ENCODE measurements at regions not wholly inside any gene's neighbourhood (a gene's known extent, or its start where the extent isn't known, plus 50 kb on each side); places are given as distances from the start of the nearest gene placed in this dataset.

- TF ChIP-seq CTCF (IDR thresholded peaks at IDR 0.05) (no peak), EZH2phosphoT487 (IDR thresholded peaks at IDR 0.05) (no peak), EZH2 (IDR thresholded peaks at IDR 0.05) (no peak)
Measured at GRCh38 chr4:34191443-34191842, 2052.9 kb downstream of the ARAP2 start.

Data from neural progenitor cell (in vitro differentiated cells).